ENCODE measurements at regions not wholly inside any gene's neighbourhood (a gene's known extent, or its start where the extent isn't known, plus 50 kb on each side); places are given as distances from the start of the nearest gene placed in this dataset.

- intact Hi-C loops (cut with micrococcal nuclease), result no loop called here
- no peaks in the 10 kb centered on the region for H3K4me1 Mint-ChIP-seq (ENCODE audit: low read depth)
- no peak overlapping the region for H3K27ac Mint-ChIP-seq
- CTCF ChIA-PET, result no interaction called here
- peaks cover 12% of the 10 kb centered on the region for H3K27me3 Mint-ChIP-seq (ENCODE audit: low read depth)
- H3K4me3 Mint-ChIP-seq, result no peak overlapping the region
- peaks cover 6% of the 10 kb centered on the region for H3K9me3 Mint-ChIP-seq
- DNase-seq, result no peak
- no peaks in the 10 kb centered on the region for H3K36me3 Mint-ChIP-seq (ENCODE audit: low read depth)
Observed at GRCh38 chr3:13700889-13701288, 152.0 kb downstream of the FBLN2 start.

- Mint-ChIP-seq H3K36me3 (ENCODE audit: low read depth) (no peaks in the 10 kb centered on the region), H3K9me3 (peaks cover 4% of the 10 kb centered on the region), H3K27ac (no peak overlapping the region), H3K27me3 (ENCODE audit: low read depth) (peaks cover 8% of the 10 kb centered on the region), H3K4me1 (ENCODE audit: low read depth) (no peaks in the 10 kb centered on the region), H3K4me3 (no peak overlapping the region)
- DNase-seq, result no peak
- intact Hi-C loops (cut with micrococcal nuclease), result no loop called here
- CTCF ChIA-PET, result interaction anchor here (0.6 kb wide), 1 partner anchor 204 kb away, joined by 4 read pairs; no protein-coding TSS in a partner anchor
Observed at GRCh38 chr3:13700362-13700761, 151.4 kb downstream of the FBLN2 start.

- Mint-ChIP-seq H3K27ac (no peak overlapping the region), H3K4me1 (ENCODE audit: low read depth) (no peaks in the 10 kb centered on the region), H3K9me3 (peaks cover 5% of the 10 kb centered on the region), H3K36me3 (ENCODE audit: low read depth) (no peaks in the 10 kb centered on the region), H3K4me3 (no peak overlapping the region), H3K27me3 (ENCODE audit: low read depth) (peaks cover 3% of the 10 kb centered on the region)
- CTCF ChIA-PET, result interaction anchor here (0.6 to 1.5 kb wide), 2 partner anchors 12 to 39 kb away, joined by 3 to 6 read pairs; no protein-coding TSS in a partner anchor
- DNase-seq, result no peak
- intact Hi-C loops (cut with micrococcal nuclease), result no loop called here
Observed at GRCh38 chr3:13696699-13697098, 147.8 kb downstream of the FBLN2 start.

- Mint-ChIP-seq H3K27me3 (ENCODE audit: low read depth) (no peaks in the 10 kb centered on the region), H3K9me3 (peaks cover 5% of the 10 kb centered on the region), H3K4me1 (ENCODE audit: low read depth) (no peaks in the 10 kb centered on the region), H3K36me3 (ENCODE audit: low read depth) (no peaks in the 10 kb centered on the region), H3K4me3 (no peak overlapping the region), H3K27ac (no peak overlapping the region)
- CTCF ChIA-PET, result interaction anchor here (1.6 kb wide), 1 partner anchor 36 kb away, joined by 4 read pairs; no protein-coding TSS in a partner anchor
- intact Hi-C loops (cut with micrococcal nuclease), result no loop called here
- DNase-seq, result no peak
Observed at GRCh38 chr3:13693441-13693840, 144.5 kb downstream of the FBLN2 start.

GRCh38 chr3:13690636-13691035 lies 141.7 kb downstream of the FBLN2 start:
- no peak overlapping the region for H3K4me3 Mint-ChIP-seq
- H3K27me3 Mint-ChIP-seq (ENCODE audit: low read depth), result no peaks in the 10 kb centered on the region
- CTCF ChIA-PET, result no interaction called here
- DNase-seq, result no peak
- intact Hi-C loops (cut with micrococcal nuclease), result no loop called here
- H3K36me3 Mint-ChIP-seq (ENCODE audit: low read depth), result no peaks in the 10 kb centered on the region
- no peak overlapping the region for H3K27ac Mint-ChIP-seq
- peaks cover 5% of the 10 kb centered on the region for H3K9me3 Mint-ChIP-seq
- no peaks in the 10 kb centered on the region for H3K4me1 Mint-ChIP-seq (ENCODE audit: low read depth)

- intact Hi-C loops (cut with micrococcal nuclease), result no loop called here
Observed at GRCh38 chr3:13689373-13690260, 140.7 kb downstream of the FBLN2 start.

GRCh38 chr3:13688824-13689223 lies 139.9 kb downstream of the FBLN2 start:
- intact Hi-C loops (cut with micrococcal nuclease), result no loop called here
- no peaks in the 10 kb centered on the region for H3K4me1 Mint-ChIP-seq (ENCODE audit: low read depth)
- peaks cover 5% of the 10 kb centered on the region for H3K9me3 Mint-ChIP-seq
- CTCF ChIA-PET, result interaction anchor here (0.5 to 0.6 kb wide), 2 partner anchors 39 to 461 kb away, joined by 3 read pairs; no protein-coding TSS in a partner anchor
- DNase-seq, result no peak
- H3K4me3 Mint-ChIP-seq, result no peak overlapping the region
- no peaks in the 10 kb centered on the region for H3K27me3 Mint-ChIP-seq (ENCODE audit: low read depth)
- H3K27ac Mint-ChIP-seq, result no peak overlapping the region
- no peaks in the 10 kb centered on the region for H3K36me3 Mint-ChIP-seq (ENCODE audit: low read depth)

More at GRCh38 chr3:13689373-13690260, 140.7 kb downstream of the FBLN2 start:
- Mint-ChIP-seq H3K36me3 (ENCODE audit: low read depth) (no peaks in the 10 kb centered on the region), H3K9me3 (peaks cover 5% of the 10 kb centered on the region), H3K4me1 (ENCODE audit: low read depth) (no peaks in the 10 kb centered on the region), H3K4me3 (no peak overlapping the region), H3K27ac (no peak overlapping the region), H3K27me3 (ENCODE audit: low read depth) (no peaks in the 10 kb centered on the region)
- CTCF ChIA-PET, result interaction anchor here (1.3 kb wide), 1 partner anchor 31 kb away, joined by 3 read pairs; no protein-coding TSS in a partner anchor
- no peak for DNase-seq

GRCh38 chr3:13688034-13688433 lies 139.1 kb downstream of the FBLN2 start:
- CTCF ChIA-PET, result interaction anchor here (1.3 kb wide), 1 partner anchor 30 kb away, joined by 4 read pairs; no protein-coding TSS in a partner anchor
- no peak for DNase-seq
- Mint-ChIP-seq H3K9me3 (peaks cover 5% of the 10 kb centered on the region), H3K36me3 (ENCODE audit: low read depth) (no peaks in the 10 kb centered on the region), H3K4me3 (no peak overlapping the region), H3K4me1 (ENCODE audit: low read depth) (no peaks in the 10 kb centered on the region), H3K27me3 (ENCODE audit: low read depth) (no peaks in the 10 kb centered on the region), H3K27ac (no peak overlapping the region)
- intact Hi-C loops (cut with micrococcal nuclease), result no loop called here

Data from activated naive CD4-positive, alpha-beta T cell treated with anti-CD3 and anti-CD28 coated beads for 36 hours (primary cell).